HUES48 (cell line): ENCODE measurements at regions not wholly inside any gene's neighbourhood (a gene's known extent, or its start where the extent isn't known, plus 50 kb on each side); places are given as distances from the start of the nearest gene placed in this dataset.
"Not testable (repeated sequence)": the region's sequence is repeated elsewhere in the genome, so short reads cannot be mapped to it uniquely, and the experiment has no call there.

Source experiments
- H3K27ac ChIP-seq: one replicate; pipeline ENCODE4 v1.7.0; 2013; ENCODE audit warnings: low read depth, low read length, inconsistent platforms
- H3K27me3 ChIP-seq: 2 replicates; pipeline ENCODE4 v1.6.1; 2013; ENCODE audit warnings: mild to moderate bottlenecking, low read length; ENCODE audit not compliant: control insufficient read depth, insufficient read depth
- H3K36me3 ChIP-seq: 2 replicates; pipeline ENCODE4 v1.6.1; 2013; ENCODE audit warnings: low read length; ENCODE audit not compliant: control insufficient read depth, insufficient read depth
- H3K4me1 ChIP-seq: 2 replicates; pipeline ENCODE4 v1.6.1; 2013; ENCODE audit warnings: mild to moderate bottlenecking, low read length; ENCODE audit not compliant: control insufficient read depth, insufficient read depth
- H3K4me3 ChIP-seq: 2 replicates; pipeline ENCODE4 v1.5.1; 2013; ENCODE audit warnings: mild to moderate bottlenecking, low read depth, low read length
- H3K9ac ChIP-seq: 2 replicates; pipeline ENCODE4 v1.6.1; 2013; ENCODE audit warnings: mild to moderate bottlenecking, low read depth, low read length, moderate library complexity
- H3K9me3 ChIP-seq: 2 replicates; pipeline ENCODE4 v1.6.1; 2013; ENCODE audit warnings: low read length; ENCODE audit not compliant: control insufficient read depth, insufficient read depth

- peaks cover 2% of the 10 kb centered on the region; the same call in 1 of the 2 replicates for H3K4me1 ChIP-seq
- no peak overlapping the region for H3K4me3 ChIP-seq
- no peak overlapping the region for H3K27ac ChIP-seq
- H3K27me3 ChIP-seq: no peaks in the 10 kb centered on the region
- H3K36me3 ChIP-seq: no peaks in the 10 kb centered on the region
- no peaks in the 10 kb centered on the region for H3K9me3 ChIP-seq
- H3K9ac ChIP-seq: no peak overlapping the region
Observed at GRCh38 chr7:122248472-122248871, 56.1 kb downstream of the FEZF1 start.

- H3K27ac ChIP-seq, H3K36me3 ChIP-seq, H3K4me1 ChIP-seq, H3K9ac ChIP-seq, H3K27me3 ChIP-seq, H3K9me3 ChIP-seq: not testable (repeated sequence)
- peak overlapping the region; percentile 35; the same call in 1 of the 2 replicates for H3K4me3 ChIP-seq
Observed at GRCh38 chr7:122238729-122239128, 65.8 kb downstream of the FEZF1 start.

- H3K4me3 ChIP-seq: peak overlapping the region; percentile 35; the same call in 1 of the 2 replicates
Observed at GRCh38 chr7:122238297-122238696, 66.3 kb downstream of the FEZF1 start.

GRCh38 chr7:122225874-122226273 is 78.7 kb downstream of the FEZF1 start:
- peaks cover 5% of the 10 kb centered on the region; the same call in 1 of the 2 replicates for H3K4me1 ChIP-seq
- H3K4me3 ChIP-seq: no peak overlapping the region

More at GRCh38 chr7:122238297-122238696, 66.3 kb downstream of the FEZF1 start:
- H3K36me3 ChIP-seq, H3K9me3 ChIP-seq, H3K9ac ChIP-seq, H3K4me1 ChIP-seq, H3K27ac ChIP-seq, H3K27me3 ChIP-seq: not testable (repeated sequence)

DNA sequence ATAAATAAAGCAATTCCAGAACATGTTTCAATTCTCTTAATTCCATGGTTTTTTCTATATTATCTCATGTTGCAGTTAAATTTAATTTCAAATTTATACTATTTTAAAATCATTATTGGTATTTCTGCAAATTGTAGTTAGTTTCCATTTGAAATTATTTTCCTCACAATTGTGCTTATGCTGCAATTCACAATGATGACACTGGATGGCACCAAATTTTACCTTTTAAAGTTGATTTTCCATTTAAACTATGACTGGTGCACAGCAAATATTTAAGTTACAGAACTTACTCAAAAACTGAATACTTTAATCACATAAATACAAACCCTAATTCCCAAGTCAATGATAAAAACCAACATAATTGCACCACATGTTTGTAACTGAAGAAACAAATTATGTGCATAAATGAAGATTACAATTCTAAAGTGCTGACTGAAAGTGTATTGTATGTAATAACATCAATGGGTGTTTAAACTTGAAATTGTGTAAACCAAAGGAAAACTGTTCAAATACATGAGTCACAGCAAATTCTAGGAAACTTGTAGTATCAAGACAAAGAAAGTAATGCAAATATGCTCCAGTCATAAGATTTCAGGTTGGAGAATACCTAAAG is 75.3 kb upstream of the AASS start:
- Histone ChIP-seq H3K27me3 (no peaks in the 10 kb centered on the region), H3K27ac (no peak overlapping the region), H3K4me3 (no peak overlapping the region), H3K4me1 (no peaks in the 10 kb centered on the region; the same call in 1 of the 2 replicates), H3K9me3 (no peaks in the 10 kb centered on the region), H3K36me3 (no peaks in the 10 kb centered on the region), H3K9ac (no peak overlapping the region)

More at GRCh38 chr7:122225874-122226273, 78.7 kb downstream of the FEZF1 start:
- no peak overlapping the region for H3K9ac ChIP-seq
- H3K27ac ChIP-seq: no peak overlapping the region
- no peaks in the 10 kb centered on the region for H3K36me3 ChIP-seq
- no peaks in the 10 kb centered on the region for H3K9me3 ChIP-seq
- no peaks in the 10 kb centered on the region for H3K27me3 ChIP-seq

GRCh38 chr7:122217125-122217524 is 73.1 kb upstream of the AASS start:
- no peak overlapping the region for H3K9ac ChIP-seq

GRCh38 chr7:122212754-122213153 is 68.7 kb upstream of the AASS start:
- no peak overlapping the region for H3K27ac ChIP-seq
- H3K4me3 ChIP-seq: no peak overlapping the region
- no peak overlapping the region for H3K9ac ChIP-seq
- no peaks in the 10 kb centered on the region for H3K36me3 ChIP-seq
- H3K27me3 ChIP-seq: no peaks in the 10 kb centered on the region
- H3K4me1 ChIP-seq: no peaks in the 10 kb centered on the region
- H3K9me3 ChIP-seq: no peaks in the 10 kb centered on the region

More at GRCh38 chr7:122217125-122217524, 73.1 kb upstream of the AASS start:
- Histone ChIP-seq H3K4me1 (no peaks in the 10 kb centered on the region), H3K27ac (no peak overlapping the region), H3K9me3 (no peaks in the 10 kb centered on the region), H3K27me3 (no peaks in the 10 kb centered on the region), H3K36me3 (no peaks in the 10 kb centered on the region), H3K4me3 (no peak overlapping the region)

- Histone ChIP-seq H3K27me3 (no peaks in the 10 kb centered on the region), H3K4me3 (no peak overlapping the region), H3K27ac (no peak overlapping the region), H3K36me3 (no peaks in the 10 kb centered on the region), H3K9ac (no peak overlapping the region), H3K4me1 (no peaks in the 10 kb centered on the region), H3K9me3 (peaks cover 7% of the 10 kb centered on the region)
Observed at GRCh38 chr7:122211362-122211761, 67.3 kb upstream of the AASS start.

- H3K4me3 ChIP-seq: no peak overlapping the region
- no peaks in the 10 kb centered on the region for H3K27me3 ChIP-seq
- no peak overlapping the region for H3K9ac ChIP-seq
- H3K36me3 ChIP-seq: no peaks in the 10 kb centered on the region
- H3K27ac ChIP-seq: no peak overlapping the region
- H3K9me3 ChIP-seq: peaks cover 11% of the 10 kb centered on the region
- no peaks in the 10 kb centered on the region for H3K4me1 ChIP-seq
Observed at GRCh38 chr7:122206985-122207384, 62.9 kb upstream of the AASS start.

- 0 out of 2 replicates have a peak, but pooled peaks cover 6% of the 10 kb centered on the region for H3K4me1 ChIP-seq
- peaks cover 11% of the 10 kb centered on the region for H3K9me3 ChIP-seq
- H3K27ac ChIP-seq: no peak overlapping the region
- H3K36me3 ChIP-seq: no peaks in the 10 kb centered on the region
- H3K27me3 ChIP-seq: no peaks in the 10 kb centered on the region
- H3K4me3 ChIP-seq: no peak overlapping the region
- H3K9ac ChIP-seq: no peak overlapping the region
Observed at GRCh38 chr7:122203814-122204213, 59.8 kb upstream of the AASS start.

GRCh38 chr7:122200888-122201287 is 56.8 kb upstream of the AASS start:
- H3K9me3 ChIP-seq: peaks cover 4% of the 10 kb centered on the region; the same call in 1 of the 2 replicates
- no peak overlapping the region for H3K27ac ChIP-seq
- no peaks in the 10 kb centered on the region for H3K36me3 ChIP-seq
- 0 out of 2 replicates have a peak, but pooled peaks cover 6% of the 10 kb centered on the region for H3K4me1 ChIP-seq
- no peaks in the 10 kb centered on the region for H3K27me3 ChIP-seq
- no peak overlapping the region for H3K4me3 ChIP-seq
- H3K9ac ChIP-seq: no peak overlapping the region
